ENCODE measurements at regions not wholly inside any gene's neighbourhood (a gene's known extent, or its start where the extent isn't known, plus 50 kb on each side); places are given as distances from the start of the nearest gene placed in this dataset.

DNA sequence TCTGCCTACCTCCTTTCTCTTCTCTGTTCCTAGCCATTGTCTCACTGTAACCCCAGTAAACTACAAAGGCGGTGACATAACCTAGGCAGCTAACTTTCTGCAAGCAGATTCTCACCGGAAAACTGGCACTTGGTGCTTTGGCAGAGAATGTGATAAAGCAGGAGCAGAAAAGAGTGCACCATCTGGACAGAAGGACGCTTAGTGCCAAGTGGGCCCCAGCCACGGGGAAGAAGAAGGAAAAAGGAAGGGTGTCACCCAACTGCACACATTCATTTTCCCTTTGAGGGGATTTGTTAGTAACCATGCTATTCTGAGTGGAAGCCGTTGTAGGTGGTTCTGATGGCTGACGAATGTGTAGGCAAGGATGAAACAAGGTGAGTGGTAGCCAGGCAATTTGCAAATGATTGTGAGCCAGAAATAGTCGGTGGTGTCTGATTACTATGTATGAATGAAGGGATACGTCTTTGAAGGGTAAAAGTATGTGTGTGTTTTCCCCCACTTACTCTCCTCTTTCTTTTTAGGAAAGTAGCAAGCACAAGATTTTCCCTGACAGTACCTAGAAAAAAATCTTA, 148.3 kb upstream of the STXBP5 start (continued):
- TF ChIP-seq, protein P1, sequence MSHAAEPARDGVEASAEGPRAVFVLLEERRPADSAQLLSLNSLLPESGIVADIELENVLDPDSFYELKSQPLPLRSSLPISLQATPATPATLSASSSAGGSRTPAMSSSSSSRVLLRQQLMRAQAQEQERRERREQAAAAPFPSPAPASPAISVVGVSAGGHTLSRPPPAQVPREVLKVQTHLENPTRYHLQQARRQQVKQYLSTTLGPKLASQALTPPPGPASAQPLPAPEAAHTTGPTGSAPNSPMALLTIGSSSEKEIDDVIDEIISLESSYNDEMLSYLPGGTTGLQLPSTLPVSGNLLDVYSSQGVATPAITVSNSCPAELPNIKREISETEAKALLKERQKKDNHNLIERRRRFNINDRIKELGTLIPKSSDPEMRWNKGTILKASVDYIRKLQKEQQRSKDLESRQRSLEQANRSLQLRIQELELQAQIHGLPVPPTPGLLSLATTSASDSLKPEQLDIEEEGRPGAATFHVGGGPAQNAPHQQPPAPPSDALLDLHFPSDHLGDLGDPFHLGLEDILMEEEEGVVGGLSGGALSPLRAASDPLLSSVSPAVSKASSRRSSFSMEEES (CRISPR knock-in tag; IDR thresholded peaks at IDR 0.05) = no peak
- TF ChIP-seq CCAR2 (optimal IDR thresholded peaks at IDR 0.05; ENCODE audit: low read depth, low read length) (no peak), ZNF432 (CRISPR knock-in tag; IDR thresholded peaks at IDR 0.05; ENCODE audit: borderline replicate concordance) (no peak), ELF3 (CRISPR knock-in tag; IDR thresholded peaks at IDR 0.05) (no peak), NFYC (CRISPR knock-in tag; IDR thresholded peaks at IDR 0.05) (no peak), PCBP1 (IDR thresholded peaks at IDR 0.05; ENCODE audit: borderline replicate concordance, low read depth, low read length) (no peak), RCOR2 (CRISPR knock-in tag; IDR thresholded peaks at IDR 0.05) (no peak), ZBTB20 (CRISPR knock-in tag; IDR thresholded peaks at IDR 0.05; ENCODE audit: borderline replicate concordance, low read depth) (no peak), KMT2B (CRISPR knock-in tag; IDR thresholded peaks at IDR 0.05) (no peak)
- TF ChIP-seq, protein P2, sequence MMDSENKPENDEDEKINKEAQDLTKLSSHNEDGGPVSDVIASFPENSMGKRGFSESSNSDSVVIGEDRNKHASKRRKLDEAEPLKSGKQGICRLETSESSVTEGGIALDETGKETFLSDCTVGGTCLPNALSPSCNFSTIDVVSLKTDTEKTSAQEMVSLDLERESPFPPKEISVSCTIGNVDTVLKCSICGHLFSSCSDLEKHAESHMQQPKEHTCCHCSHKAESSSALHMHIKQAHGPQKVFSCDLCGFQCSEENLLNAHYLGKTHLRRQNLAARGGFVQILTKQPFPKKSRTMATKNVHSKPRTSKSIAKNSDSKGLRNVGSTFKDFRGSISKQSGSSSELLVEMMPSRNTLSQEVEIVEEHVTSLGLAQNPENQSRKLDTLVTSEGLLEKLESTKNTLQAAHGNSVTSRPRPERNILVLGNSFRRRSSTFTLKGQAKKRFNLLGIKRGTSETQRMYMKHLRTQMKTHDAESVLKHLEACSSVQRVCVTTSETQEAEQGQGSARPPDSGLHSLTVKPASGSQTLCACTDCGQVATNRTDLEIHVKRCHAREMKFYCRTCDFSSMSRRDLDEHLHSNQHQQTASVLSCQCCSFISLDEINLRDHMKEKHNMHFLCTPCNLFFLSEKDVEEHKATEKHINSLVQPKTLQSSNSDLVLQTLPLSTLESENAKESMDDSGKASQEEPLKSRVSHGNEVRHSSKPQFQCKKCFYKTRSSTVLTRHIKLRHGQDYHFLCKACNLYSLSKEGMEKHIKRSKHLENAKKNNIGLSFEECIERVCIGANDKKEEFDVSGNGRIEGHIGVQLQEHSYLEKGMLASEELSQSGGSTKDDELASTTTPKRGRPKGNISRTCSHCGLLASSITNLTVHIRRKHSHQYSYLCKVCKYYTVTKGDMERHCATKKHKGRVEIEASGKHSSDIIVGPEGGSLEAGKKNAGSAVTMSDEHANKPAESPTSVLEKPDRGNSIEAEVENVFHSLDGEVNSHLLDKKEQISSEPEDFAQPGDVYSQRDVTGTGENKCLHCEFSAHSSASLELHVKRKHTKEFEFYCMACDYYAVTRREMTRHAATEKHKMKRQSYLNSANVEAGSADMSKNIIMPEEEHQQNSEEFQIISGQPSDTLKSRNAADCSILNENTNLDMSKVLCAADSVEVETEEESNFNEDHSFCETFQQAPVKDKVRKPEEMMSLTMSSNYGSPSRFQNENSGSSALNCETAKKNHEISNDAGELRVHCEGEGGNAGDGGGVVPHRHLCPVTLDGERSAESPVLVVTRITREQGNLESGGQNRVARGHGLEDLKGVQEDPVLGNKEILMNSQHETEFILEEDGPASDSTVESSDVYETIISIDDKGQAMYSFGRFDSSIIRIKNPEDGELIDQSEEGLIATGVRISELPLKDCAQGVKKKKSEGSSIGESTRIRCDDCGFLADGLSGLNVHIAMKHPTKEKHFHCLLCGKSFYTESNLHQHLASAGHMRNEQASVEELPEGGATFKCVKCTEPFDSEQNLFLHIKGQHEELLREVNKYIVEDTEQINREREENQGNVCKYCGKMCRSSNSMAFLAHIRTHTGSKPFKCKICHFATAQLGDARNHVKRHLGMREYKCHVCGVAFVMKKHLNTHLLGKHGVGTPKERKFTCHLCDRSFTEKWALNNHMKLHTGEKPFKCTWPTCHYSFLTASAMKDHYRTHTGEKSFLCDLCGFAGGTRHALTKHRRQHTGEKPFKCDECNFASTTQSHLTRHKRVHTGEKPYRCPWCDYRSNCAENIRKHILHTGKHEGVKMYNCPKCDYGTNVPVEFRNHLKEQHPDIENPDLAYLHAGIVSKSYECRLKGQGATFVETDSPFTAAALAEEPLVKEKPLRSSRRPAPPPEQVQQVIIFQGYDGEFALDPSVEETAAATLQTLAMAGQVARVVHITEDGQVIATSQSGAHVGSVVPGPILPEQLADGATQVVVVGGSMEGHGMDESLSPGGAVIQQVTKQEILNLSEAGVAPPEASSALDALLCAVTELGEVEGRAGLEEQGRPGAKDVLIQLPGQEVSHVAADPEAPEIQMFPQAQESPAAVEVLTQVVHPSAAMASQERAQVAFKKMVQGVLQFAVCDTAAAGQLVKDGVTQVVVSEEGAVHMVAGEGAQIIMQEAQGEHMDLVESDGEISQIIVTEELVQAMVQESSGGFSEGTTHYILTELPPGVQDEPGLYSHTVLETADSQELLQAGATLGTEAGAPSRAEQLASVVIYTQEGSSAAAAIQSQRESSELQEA (CRISPR knock-in tag; IDR thresholded peaks at IDR 0.05; ENCODE audit: not compliant biosample characterization) = no peak
- TF ChIP-seq, protein P3, sequence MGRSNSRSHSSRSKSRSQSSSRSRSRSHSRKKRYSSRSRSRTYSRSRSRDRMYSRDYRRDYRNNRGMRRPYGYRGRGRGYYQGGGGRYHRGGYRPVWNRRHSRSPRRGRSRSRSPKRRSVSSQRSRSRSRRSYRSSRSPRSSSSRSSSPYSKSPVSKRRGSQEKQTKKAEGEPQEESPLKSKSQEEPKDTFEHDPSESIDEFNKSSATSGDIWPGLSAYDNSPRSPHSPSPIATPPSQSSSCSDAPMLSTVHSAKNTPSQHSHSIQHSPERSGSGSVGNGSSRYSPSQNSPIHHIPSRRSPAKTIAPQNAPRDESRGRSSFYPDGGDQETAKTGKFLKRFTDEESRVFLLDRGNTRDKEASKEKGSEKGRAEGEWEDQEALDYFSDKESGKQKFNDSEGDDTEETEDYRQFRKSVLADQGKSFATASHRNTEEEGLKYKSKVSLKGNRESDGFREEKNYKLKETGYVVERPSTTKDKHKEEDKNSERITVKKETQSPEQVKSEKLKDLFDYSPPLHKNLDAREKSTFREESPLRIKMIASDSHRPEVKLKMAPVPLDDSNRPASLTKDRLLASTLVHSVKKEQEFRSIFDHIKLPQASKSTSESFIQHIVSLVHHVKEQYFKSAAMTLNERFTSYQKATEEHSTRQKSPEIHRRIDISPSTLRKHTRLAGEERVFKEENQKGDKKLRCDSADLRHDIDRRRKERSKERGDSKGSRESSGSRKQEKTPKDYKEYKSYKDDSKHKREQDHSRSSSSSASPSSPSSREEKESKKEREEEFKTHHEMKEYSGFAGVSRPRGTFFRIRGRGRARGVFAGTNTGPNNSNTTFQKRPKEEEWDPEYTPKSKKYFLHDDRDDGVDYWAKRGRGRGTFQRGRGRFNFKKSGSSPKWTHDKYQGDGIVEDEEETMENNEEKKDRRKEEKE (IDR thresholded peaks at IDR 0.05) = no peak
